COR-L47 (cell line): ENCODE measurements at regions not wholly inside any gene's neighbourhood (a gene's known extent, or its start where the extent isn't known, plus 50 kb on each side); places are given as distances from the start of the nearest gene placed in this dataset.
"Not testable (repeated sequence)": the region's sequence is repeated elsewhere in the genome, so short reads cannot be mapped to it uniquely, and the experiment has no call there.

Experiments
- DNase-seq: peaks from one replicate; lab custom pipeline; 2025; lab: John Stamatoyannopoulos, UW

DNA sequence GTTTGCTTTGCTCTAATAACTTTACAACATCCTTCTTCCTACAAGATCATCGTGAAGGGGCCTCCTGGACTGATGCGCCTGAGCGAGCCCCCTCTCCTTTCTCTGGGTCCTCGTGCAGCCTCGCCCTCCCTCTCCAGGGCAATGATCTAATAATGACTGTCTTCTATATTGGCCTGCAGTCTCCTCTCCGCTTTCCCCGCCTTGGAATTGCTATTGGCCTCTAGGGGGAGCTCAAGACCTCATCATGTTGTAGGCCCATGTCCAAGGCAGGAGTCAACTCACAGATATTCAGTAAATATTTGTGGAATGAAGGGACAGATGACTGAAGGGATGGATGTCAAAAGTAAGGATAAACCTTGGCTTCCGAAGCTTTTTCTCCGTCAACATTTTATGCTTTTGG, 1180.3 kb downstream of the TYW1 start:
- DNase-seq, result peak; percentile 66

DNA sequence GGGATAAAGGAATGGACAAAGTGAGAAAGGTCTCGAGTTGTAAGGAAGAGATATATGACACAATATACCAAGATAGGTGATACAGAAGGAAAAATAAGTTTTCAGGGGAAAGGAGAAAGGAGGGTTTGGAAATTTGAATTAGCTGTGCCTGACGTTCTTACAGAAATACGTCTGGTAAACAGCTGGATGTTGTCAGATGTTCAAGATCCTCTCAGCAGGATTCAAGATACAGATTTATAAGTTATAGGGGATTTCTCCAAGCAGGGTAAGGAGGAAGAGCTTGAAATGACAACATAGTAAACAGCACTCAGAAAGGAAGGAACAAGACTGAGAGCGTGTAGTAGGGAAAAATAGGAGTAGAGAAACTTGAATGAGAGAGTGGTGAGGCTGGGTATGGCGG, 1184.1 kb downstream of the TYW1 start:
- DNase-seq, result no peak

DNA sequence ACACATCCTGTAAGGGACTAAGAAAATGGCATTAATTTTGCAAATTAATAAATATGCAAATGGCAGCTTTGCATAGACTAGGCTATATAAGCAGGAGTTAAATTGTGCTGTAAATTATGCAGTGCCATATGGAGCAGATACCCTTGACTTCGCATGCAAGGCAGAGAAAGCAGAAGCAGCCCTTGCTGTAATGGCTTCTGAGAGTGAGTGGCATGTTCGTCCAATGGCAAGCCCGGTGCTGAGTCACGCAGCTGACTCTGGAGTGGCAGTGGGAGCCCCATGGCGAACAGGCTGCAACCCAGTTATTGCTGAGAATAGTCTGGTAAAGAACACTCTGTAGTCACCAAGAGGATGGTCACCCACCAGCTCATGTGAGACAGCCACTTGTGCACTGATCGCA, 1186.5 kb downstream of the TYW1 start:
- no peak for DNase-seq

DNA sequence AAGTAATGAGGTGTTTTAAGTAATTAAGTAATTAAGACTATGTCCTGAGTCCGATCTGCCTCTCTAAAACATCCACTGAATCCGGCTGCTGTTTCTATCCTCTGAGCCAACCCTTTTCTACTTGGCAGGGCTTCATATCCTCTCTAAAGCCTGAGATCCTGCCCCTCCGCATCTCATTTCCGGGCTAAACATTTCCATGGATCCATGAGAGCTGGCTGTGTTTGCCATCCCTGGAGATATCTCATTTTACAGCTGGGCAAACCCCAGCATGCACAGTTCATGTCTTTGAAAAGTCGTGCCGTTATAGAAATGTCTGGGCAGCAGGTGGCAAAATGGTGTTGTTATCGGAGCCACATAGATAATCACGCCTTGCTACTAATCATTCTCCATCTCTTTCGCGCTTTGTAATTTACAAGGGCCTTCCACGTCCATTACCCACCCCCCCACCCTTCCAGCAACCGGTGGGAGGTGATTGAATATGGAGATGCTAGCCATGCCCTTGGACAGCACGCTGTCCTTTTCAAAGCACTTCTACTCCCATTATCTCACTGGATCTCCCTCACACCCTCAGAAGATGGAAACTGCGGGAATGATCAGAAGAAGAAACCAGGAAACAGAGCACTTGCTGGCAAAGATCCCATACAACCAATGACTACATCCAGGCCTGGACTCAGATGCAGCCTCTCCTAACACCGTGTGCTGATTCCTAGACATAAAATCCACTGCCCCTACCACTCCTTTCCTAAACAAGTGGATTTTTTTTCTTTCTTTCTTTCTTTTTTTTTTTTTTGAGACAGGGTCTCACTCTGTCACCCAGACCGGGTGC, 1189.2 kb downstream of the TYW1 start:
- DNase-seq, result peak; percentile 90

DNA sequence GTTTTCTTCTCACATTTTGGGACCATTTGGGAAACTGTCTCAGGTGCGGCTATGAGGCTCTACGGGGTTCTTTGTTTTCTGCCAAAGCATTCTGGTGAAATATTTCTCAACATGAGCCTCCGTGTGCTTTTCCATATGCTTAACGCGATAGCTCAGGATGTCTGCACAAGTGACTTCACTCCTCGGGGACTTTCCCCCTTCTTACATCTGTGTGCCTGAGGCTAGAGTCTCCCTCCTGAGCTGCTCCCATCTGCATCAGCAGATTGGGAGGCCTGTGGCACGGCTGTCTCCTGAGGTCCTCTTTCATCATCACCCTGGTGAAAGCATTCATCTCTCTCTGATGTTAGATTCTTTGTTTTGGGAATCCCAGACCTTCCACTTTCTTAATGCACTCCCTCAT, 1190.9 kb downstream of the TYW1 start:
- no peak for DNase-seq

DNA sequence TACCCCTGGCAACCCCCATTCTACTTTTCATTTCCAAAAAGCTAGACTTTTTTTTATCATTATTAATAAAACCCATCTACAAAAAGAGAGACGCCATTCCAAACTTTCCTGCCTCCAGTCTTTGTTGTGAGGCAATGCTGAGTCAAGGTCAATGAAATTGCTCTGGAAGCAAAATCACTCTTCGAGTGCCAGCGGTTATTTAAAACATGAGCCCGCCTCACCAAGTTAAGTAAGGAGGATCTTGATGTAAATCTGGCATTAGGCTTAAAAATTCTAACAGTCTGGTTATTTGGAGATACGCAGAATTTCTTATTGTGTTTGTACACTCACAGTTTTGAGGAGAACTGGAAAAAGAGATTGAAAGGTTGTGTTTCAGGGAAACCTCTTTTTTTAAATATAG, 1196.3 kb downstream of the TYW1 start:
- DNase-seq, result no peak

DNA sequence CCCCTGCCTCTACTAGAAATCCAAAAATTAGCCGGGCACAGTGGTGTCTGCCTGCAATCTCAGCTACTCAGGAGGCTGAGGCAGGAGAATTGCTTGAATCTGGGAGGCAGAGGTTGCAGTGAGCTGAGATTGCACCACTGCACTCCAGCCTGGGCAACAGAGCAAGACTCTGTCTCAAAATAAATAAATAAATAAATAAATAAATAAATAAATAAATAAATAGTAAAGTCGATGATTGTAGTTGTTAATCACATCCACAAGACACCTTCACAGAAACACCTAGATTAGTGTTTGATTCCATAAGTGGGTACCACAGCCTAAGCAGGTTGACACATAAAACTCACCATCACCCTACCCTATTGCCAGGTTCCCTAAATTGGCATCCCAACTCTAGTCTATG, 1199.0 kb downstream of the TYW1 start:
- not testable (repeated sequence) for DNase-seq

DNA sequence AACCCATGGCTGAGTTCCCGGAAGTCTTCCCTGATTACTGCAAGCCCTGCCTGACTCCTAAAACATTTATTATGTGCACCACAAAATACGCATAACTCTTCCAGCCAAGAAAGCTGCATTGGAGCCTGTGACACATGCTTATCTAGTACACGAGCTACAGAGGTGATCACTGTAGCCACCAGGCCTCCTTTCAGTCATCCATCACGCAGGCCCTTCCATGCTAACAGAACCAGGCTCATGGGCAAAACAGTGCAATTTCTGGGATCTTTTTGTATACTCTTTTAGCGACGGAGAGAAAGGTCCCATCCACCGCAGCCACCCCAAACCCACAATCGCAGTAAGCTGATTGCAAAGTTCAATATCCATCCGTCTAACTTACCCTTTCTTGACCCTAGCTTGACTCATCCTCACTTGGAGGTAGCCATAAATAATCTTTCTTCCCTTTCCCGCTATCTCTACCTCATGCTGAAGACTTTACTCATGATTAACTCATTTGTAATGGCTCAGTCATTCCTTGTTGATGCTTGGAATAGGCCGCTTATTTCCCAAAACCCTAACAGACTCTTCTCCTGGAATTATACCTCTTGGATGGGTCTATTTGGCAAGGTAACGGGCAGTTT, 1203.5 kb downstream of the TYW1 start:
- DNase-seq, result no peak

DNA sequence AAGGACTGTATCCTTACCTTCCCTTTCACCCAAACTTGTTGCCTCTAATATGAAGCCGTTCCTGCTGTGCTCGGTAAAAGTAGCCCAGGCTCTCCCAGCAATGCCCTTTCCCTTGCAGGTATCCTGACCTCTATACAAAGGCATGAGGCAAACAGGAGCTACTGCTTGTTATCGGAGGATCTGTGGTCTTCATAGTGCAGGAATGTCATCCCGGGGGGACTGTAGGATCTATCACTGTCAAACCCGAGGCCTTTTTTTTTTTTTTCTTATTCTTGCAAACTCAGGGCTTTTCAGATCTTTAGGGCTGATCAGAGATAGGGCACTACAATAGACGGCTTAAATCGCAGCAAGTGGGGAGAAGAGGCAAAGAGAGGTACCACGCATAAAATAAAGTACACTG, 1206.6 kb downstream of the TYW1 start:
- DNase-seq, result no peak

DNA sequence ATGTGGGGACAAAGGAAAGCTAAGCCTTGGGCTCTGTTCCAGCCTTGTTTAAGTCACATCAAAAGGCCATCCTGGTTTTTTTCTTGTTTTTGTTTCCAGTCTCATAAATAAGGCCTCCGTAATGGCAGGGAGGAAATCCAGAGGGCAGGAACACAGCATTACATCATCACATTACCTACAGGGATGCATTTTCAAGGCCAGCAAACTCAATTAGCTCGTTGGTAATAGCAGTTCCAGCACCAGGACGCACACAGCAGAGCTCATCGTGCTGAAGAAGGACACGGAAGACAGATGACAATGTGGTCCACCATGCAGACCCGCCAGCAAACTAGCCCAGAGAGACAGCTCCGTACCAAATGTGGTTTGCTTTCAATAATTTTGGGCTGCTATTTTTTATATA, 1209.2 kb downstream of the TYW1 start:
- no peak for DNase-seq

DNA sequence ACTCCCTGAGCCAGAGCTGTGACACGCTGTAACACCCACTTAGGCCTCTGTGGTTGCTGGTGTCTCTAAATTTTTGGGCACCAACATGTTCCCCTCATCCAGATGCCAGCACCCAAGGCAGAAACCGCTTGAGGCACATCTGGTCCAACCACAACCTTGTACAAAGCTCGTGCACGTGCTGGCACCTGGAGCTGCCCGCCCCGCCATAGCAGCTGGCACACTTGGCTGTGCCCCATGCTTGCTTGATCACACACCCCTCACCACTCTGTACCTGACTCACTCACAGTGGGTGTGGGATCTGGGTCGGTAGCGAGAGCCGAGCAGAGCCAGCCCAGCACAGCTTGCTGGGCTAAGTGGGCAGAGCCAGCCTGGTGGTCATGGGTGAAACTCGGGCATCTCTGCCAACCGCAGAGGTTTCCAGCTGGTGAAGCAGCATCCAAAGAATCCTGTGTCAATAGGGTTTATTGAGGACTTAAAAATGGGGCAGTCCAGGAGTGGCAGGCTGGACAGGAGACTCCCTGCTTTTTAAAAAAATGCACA, 1210.4 kb downstream of the TYW1 start:
- no peak for DNase-seq

DNA sequence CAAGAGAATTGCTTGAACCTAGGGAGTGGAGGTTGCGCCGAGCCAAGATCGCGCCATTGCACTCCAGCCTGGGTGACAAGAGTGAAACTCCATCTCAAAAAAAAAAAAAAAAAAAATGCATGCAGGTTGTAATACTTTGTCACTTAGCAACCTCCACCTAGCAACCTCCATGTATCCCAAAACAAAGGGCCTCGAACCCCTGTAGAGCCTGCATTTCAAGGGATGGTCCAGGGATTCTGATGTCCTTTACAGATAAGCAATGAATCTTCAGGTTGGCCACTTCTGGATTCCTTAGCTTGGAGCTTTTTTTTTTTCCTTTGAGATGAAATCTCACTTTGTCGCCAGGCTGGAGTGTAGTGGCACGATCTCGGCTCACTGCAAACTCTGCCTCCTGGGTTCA, 1211.0 kb downstream of the TYW1 start:
- DNase-seq, result no peak

DNA sequence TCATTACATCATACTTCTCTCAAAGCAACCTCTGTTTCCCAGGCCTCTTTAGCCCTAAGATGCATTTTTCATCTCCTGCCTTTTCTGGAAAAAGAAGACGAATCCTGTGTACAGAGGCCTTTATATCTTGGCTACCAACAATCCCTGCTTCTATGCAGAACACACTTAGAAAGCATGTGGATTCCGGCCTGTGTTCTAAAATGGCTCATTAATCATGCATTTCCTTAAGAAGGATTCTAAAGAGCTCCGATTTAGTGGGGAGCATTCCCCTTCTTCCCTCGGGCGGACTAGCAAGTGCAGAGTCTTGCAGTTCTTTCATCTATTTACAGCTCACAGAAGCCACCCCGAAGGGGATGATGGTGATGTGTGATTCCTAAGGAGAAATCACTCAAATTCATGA, 1212.9 kb downstream of the TYW1 start:
- DNase-seq, result no peak

DNA sequence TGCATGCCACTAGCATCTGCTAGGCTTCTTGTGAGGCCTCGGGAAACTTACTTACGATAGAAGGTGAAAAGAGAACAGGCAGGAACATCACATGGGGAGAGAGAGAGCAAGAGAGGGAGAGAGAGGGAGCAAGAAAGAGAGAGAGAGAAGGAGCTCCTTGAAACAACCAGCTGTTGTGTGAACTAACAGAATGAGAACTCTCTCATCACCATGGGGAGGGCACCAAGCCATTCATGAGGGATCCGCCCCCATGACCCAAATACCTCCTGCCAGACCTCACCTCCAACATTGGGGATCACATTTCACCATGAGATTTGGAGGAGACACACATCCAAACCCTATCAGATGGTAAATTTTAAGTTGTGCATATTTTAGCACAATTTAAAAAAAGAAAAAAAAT, 1217.2 kb downstream of the TYW1 start:
- DNase-seq, result no peak

DNA sequence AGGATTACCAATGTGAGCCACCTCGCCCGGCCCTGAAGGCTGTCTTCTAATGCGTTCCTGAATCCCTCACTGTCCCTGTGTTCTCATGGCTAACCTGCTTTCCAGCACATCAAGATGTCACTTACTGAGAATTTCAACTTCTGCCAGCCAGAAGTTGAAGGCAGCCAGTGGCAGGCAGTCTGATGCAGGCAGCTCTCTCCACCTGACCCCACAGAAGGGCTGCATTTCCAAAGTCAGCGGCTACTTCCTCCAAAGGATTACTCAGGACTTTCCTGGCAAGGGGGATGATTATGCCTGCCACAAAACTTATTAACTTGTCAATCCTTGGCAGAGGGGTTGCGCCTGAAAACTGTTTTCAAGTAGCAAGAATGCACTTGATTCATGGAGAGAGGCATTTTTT, 1219.4 kb downstream of the TYW1 start:
- DNase-seq, result no peak

DNA sequence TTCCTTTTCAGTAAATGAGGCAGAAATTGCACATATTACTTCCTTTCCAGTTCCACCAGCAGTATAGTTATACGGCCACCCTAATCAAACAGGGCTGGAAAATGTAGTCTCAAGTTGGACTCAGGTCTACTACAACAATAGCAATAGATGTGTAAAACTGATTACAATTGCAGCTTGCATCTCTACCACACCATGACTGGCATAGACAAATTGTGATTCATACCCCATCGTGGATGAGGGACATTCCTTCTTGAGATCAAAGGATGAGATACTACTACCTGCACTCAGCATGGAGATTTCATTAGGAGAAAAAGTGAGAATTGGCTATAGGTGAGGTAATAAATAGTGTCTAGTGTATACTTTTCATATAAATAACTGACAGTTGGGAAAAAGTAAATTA, 1220.8 kb downstream of the TYW1 start:
- DNase-seq, result no peak

DNA sequence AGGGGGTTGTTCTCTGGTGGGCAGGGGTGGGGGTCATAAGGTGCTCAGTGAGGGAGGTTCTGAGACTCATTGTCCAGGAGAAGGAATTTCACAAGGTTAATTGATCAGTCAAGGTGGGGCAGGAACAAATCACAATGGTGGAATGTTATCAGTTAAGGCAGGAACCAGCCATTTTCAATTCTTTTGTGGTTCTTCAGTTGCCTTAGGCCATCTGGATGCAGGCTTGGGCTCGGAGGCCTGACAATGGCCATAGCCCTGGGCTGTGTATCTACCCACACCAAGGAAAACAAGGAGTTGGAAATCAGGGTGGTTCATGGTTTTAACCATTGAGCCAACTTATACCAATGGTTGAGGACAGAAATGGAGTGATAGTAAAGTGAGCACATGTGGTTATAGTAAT, 1221.8 kb downstream of the TYW1 start:
- DNase-seq, result no peak

DNA sequence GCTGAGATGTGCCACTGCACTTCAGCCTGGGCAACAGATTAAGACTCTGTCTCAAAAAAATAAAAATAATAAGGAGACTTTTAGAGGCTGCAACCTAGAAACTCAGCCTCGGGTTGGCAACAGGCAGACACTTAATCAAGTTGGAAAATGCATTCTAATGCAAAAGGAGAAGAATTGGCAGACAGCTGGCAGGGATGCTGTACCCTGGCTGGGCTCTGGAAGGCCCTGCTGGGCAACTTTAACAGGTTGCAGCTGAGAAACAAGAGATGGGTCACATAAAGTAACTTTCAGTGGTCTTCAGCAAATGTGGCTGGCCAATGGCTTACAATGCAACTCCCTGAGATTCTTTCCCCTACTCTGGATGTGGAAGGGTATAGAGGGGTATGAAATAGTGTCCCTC, 1225.7 kb downstream of the TYW1 start:
- no peak for DNase-seq

DNA sequence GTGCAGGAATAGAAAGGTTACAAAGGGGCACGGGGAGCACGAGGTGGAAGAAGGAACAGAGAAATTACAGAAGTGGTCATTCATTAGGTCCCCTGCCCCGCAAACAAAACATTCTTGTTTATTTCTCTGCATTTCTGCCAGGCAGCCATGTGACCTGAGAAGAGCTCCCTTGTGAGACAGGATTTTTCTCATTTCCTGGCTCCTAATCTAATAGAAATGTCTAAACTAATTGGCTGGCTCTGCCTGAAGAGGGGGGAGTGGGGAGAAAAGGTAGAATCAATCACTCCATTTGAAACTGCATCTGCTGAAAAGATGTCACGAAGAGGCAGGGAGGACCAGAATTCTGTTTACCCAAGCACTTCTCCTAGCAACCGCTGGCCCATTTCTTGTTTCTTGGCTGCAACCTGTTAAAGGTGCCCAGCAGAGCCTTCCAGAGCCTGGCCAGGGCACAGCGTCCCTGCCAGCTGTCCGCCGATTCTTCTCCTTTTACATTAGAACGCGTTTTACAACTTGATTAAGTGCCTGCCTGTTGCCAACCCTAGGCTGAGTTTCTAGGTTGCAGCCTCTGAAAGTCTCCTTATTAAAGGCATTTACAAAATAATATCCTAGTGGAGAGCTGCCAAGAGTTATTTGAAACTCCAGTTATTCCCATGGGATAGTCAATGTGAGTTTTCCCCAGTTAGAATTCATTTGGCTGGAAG, 1227.6 kb downstream of the TYW1 start:
- DNase-seq, result peak; percentile 81

DNA sequence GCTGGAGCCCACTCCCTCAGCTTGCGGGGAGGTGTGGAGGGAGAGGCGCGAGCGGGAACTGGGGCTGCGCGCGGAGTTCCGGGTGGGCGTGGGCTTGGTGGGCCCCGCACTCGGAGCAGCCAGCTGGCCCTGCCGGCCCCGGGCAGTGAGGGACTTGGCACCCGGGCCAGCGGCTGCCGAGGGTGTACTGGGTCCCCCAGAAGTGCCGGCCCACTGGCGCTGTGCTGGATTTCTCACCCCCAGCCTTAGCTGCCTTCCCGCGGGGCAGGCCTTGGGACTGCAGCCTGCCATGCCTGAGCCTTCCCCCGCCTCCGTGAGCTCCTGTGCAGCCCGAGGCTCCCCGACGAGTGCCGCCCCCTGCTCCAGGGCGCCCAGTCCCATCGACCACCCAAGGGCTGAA, 1234.4 kb downstream of the TYW1 start:
- not testable (repeated sequence) for DNase-seq

DNA sequence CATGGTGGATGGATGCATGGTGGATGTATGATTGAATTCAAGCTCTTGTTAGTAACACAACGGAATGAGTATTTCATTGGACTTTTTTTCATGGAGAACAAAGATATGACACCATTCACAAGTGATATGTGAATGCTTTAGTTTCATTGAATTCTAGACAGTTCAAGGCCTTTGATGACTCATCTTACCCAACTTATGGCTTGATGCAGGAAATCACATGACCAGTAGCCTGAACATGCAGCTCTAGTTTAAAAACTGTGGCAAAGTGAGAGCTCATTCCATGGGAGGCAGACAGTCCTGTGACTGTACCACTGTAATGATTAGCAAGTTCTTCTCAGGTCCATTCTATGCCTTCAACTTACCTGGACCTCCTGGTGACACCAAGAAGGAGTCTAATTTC, 1239.3 kb downstream of the TYW1 start:
- peak; percentile 7 for DNase-seq

DNA sequence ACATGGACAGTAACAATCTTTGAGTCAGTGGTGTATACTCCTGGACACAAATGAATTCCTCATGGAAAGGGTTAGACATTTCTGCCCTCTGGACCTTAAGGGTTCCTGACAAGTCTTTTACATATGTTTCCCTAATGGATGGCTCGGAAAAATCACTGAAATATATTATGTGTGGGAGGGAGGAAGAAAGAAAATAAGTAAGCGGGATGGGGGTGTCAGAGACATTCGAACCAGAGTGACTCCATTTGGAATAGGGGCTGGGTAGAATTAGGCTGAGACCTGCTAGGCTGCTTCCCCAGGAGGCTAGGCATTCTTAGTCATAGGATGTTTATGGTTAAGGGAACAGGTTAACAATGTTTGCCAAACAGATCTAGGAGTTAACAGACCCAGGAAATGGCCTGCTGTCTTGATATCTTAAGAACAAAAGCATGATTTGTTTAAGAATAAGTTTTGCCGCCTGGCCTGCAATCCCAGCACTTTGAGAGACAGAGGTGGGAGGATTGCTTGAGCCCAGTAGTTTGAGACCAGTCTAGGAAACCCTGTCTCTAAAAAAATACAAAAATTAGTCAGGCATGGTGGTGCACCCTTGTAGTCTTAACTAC, 1241.7 kb downstream of the TYW1 start:
- peak; percentile 25 for DNase-seq

DNA sequence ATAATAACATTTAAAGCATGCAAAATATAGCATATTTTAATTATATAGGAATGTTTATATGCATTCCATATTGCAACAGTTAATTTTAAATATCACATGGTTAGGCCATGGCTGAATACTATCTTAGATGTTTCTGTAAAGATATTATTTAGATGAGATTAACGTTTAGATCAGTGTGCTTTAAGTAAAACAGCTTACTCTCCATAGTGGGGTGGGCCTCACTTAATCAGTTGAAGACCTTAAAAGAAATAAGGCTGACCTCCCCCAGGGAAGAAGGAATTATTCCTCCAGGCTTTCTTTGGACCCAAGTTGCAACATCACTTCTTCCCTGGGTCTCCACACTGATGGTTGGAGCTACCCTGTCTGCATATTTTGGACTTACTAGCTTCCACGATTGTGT, 1246.5 kb downstream of the TYW1 start:
- DNase-seq, result no peak
